ENCODE measurements at regions not wholly inside any gene's neighbourhood (a gene's known extent, or its start where the extent isn't known, plus 50 kb on each side); places are given as distances from the start of the nearest gene placed in this dataset.

- DNase-seq = no peak
Measured at GRCh38 chr6:14912226-14912625, 333.6 kb upstream of the JARID2 start.

- no peak for DNase-seq
Measured at GRCh38 chr6:14912706-14913105, 333.2 kb upstream of the JARID2 start.

DNA sequence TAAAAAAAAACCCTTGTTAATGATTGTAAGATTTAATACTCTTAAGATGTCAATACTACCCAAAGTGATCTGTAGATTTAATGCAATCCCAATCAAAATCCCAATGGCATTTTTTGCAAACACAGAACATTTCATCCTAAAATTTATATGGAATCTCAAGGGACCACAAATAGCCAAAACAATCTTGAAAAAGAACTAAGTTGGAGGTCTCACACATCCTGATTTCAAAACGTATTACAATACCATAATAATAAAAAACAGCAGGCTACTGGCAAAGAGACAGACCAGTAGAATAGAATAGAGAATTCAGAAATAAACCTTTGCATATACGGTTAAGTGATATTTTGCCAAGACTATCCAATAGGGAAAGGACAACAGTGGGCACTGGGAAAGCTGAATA lies 331.9 kb upstream of the JARID2 start:
- no peak for DNase-seq

- DNase-seq = no peak
Measured at GRCh38 chr6:14915888-14916832, 329.7 kb upstream of the JARID2 start.

GRCh38 chr6:14917109-14917910 lies 328.6 kb upstream of the JARID2 start:
- no peak for DNase-seq

- DNase-seq = no peak
Measured at GRCh38 chr6:14918200-14918907, 327.5 kb upstream of the JARID2 start.

DNA sequence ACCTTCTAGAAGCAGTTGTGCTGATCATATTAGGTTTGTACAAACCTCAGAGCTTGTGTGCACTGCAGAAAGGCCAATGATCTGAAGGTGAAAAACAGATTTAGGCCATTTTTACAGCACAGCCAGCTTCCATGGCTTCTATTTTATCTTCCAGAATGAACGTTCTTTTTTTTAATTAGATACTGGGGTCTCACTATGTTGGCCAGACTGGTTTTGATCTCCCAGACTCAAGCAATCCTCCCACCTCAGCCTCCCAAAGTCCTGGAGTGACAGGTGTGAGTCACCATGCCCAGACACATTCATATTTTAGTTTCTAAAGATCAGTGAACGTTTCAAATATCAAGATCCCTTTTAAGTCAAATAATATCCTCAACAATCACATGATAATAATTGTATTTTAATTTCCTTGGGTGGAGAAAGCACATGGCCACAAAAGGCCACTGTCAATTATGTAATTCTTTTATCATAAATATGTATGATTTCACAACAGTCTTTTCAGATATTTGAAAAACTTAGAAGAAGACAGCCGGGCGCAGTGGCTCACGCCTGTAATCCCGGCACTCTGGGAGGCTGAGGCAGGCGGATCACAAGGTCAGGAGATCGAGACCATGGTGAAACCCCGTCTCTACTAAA lies 326.7 kb upstream of the JARID2 start:
- no peak for DNase-seq

DNA sequence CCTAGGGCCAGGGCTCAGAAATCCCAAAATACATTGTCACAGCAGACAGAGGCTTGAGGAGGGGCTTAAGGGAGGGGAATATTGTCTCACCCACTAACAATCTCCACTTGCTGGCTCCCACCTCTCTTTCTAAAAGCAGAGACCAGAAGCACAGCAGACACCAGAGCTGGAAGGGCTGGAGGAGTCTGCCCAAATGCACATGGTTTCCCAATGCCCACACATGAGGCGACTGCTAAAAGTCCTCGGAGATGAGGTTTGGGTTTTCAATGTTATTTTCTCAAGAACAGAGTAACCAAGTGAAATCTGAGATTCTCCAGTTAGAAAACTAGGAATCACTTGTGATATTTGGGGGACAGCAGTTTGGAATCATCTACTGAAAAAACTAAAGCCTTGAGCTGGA lies 325.6 kb upstream of the JARID2 start:
- DNase-seq = no peak

DNA sequence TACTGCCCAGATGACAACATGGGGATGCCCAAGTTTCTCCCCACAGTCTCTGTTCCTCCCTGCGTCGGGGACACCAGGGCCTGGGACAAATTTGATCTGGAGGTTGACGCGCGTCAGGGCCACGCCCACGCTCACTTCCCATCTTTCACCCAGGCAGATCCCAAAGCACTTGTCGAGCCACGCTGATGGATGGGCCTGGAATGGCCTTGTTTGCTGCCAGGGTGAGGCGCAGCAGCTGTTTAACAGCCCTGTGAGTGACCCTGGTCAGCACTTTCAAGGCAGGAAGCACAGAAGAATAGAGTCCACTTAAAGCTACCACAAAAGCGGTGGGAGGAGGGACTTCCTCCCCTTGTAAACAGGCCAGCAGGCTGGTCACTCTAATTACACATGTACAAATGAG lies 324.7 kb upstream of the JARID2 start:
- DNase-seq = peak; percentile 79 to 82

- DNase-seq = no peak
Measured at GRCh38 chr6:14921878-14922671, 323.8 kb upstream of the JARID2 start.

- no peak for DNase-seq
Measured at GRCh38 chr6:14922706-14923460, 323.0 kb upstream of the JARID2 start.

DNA sequence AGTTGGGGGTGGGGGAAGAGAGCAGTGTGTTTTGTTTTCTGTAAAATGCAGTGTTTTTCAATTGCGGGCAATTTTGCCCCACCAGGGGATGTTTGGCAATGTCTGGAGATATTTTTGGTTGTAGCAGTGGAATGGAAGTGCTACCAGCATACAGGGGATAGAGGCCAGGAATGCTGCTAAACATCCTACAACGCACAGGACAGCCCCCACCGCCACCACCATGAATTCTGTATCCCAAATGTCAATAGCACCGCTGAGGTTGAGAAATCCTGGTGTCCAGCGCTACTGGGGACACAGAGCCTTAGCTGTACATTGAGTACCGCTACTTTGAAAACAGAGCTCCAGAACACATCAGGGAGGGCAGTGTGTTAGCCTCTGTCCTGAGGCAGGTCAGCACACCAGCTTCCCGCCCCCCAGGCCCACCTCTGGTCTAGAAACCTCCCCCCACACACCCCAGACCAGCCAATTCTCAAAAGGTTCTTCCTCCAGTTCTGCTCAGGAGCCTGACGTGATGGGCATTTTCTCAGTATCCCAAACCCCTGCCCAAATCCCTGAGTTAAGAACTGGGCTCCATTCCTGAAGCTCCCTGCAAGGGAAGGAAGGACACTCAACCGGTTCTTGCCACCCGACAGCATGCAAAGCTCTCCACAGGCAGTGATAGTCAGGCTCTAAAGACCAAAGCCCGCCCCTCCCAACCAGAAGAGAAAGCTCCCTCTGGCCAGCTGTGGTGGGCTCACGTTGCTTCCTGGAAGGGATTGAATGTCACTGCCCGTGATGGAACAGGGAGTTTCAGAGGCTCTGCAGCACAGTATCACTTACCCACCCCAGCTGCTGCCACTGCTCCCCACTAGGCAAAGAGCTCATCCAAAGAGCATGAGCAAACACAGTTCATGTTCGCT lies 321.5 kb upstream of the JARID2 start:
- peak; percentile 75 to 79 for DNase-seq

DNA sequence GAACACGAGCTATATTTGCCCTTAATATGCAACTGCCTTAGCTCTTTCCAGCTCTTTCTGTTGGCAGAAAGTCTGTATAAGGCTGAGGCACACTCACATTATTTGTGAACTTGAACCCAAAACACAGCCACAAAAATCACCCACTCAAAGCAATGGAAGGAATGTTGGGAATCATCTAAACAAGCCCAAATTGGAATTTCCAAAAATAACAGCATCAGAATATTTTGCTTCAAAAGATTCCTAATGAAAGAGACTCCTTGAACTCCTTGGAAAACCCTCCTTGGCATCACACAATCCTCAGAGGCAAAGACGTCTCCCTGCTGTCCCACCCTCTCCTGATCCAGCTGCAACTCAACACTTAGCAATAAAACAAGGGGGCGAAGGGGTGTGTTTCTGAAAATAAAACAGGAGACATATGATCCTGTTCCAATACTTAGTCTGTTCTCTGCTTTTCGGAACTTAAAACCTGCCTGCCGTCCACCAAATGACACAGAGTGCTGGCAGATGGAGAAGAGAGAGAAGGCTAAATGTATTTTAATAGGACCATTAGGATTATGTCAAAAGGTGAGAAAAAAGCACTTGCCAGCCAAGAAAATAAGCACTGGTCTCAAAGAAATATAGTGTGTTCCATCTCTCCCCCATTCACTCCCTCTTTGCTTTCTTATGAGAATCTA lies 320.7 kb upstream of the JARID2 start:
- no peak for DNase-seq

GRCh38 chr6:14925699-14926026 lies 320.2 kb upstream of the JARID2 start:
- no peak for DNase-seq

DNA sequence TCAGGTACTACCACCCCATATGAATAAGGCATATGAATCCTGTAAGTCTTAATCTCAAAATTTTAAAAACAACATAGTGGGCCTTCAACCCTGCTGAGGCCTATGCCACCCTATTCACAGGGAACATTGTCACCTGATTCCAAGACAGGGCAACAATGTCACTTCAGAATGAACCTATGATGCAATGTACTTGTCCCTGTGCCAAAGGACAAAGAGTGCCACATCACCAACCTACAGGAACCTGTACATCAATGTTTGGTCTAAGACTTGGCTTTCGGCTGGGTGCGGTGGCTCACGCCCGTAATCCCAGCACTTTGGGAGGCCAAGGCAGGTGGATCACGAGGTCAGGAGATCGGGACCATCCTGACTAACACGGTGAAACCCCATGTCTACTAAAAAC lies 318.5 kb upstream of the JARID2 start:
- DNase-seq = no peak

DNA sequence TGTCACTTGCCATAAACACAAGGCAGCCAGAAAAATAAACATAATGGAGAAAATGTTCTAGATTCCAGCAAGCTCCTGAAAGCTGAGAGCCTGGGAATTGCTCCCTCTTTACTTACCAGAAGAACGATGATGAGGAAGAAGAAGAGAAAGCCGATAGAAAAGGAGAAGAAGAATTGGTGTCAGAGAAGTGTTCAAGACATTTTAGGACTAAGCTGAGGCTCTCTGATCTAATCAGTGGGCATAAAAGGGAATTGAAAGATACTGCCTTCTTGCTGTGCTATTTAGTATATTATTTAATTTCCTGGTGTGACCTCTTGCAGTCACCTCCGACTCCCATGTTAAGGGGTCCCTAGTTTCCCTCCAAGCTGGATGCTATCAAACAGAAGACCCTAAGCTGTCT lies 316.6 kb upstream of the JARID2 start:
- no peak for DNase-seq

GRCh38 chr6:14930366-14930989 lies 315.4 kb upstream of the JARID2 start:
- no peak for DNase-seq

DNA sequence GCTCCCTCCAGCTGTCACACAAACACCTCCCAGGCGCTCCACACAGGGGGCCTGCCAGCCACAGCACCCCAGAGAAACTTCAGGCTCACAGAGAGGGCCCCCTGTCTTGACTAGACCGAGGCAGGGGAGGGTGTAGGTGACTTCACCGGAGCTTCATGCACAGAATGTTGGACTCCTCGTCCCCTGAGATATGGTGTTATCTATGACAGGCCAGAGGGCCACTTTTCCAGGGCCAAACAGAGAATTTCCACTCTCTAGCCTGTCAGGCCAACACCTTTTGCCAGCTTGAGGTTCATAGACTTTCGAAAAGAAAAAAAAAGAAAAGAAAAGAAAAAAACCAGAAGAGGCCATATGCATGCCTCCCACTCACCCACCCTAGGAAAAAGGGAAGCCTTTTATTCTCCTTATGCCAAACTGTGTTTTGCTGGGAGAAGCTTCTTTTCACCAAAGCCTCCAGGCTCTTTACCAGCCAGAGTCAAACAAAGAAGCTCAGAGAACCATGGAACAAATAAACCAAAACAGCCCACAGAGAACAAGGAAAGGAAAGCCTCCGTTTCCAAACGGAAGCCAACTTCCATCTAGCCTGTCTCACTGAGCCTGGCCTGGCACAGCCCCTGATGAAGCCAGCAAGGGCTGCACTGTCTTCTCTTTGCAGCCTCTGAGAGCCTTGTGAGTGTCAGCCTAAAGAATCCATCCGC lies 313.2 kb upstream of the JARID2 start:
- no peak for DNase-seq

- no peak for DNase-seq
Measured at GRCh38 chr6:14933183-14933544, 312.7 kb upstream of the JARID2 start.

Measured in SHP77 (cell line).